Sigmoid colon (tissue), 4 donors: ENCODE measurements at regions not wholly inside any gene's neighbourhood (a gene's known extent, or its start where the extent isn't known, plus 50 kb on each side); places are given as distances from the start of the nearest gene placed in this dataset.

Experiments used
- EP300 ChIP-seq, 4 donors: sonication (generic); formaldehyde crosslinking; IDR thresholded peaks; one replicate each; pipeline ENCODE4 v1.6.1; 2017; ENCODE audit warnings: antibody characterized with exemption in 4 of 4
- POLR2A ChIP-seq, 2 donors: fragments of 450-650 bp; IDR thresholded peaks; one replicate each; pipeline ENCODE4 v1.6.1; 2016; ENCODE audit warnings: antibody characterized with exemption in 2 of 2, mild to moderate bottlenecking in 2 of 2, moderate library complexity in 2 of 2
- TF ChIP-seq, protein P1 (sequence below), 4 experiments: fragments of 450-650 bp in 3 of 4; fragments of 200-600 bp in 1 of 4; IDR thresholded peaks; one replicate each; pipeline ENCODE4 v1.5.1; 2016 to 2019; ENCODE audit warnings: antibody characterized with exemption in 4 of 4, mild to moderate bottlenecking in 3 of 4, moderate library complexity in 2 of 4

DNA sequence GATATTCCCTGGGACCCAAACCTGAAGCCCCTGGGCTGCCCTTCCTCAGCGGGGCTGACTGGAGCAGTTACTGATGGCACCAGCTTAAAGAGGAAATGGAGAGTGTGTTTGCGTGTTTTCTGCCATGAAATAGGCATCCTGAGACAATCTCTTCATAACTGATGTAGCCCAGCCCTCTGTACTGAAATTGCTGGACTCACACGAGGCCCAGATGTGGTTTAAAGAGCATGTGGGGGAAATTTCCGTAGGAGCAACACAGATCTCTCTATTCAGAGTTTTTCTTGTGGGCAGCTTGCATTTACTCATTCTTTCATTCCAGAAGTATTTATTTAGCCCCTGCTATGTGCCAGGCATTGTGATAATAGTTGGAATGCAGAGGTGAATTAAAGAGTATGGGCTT, 782.1 kb upstream of the TBX3 start:
- TF ChIP-seq, protein P1, sequence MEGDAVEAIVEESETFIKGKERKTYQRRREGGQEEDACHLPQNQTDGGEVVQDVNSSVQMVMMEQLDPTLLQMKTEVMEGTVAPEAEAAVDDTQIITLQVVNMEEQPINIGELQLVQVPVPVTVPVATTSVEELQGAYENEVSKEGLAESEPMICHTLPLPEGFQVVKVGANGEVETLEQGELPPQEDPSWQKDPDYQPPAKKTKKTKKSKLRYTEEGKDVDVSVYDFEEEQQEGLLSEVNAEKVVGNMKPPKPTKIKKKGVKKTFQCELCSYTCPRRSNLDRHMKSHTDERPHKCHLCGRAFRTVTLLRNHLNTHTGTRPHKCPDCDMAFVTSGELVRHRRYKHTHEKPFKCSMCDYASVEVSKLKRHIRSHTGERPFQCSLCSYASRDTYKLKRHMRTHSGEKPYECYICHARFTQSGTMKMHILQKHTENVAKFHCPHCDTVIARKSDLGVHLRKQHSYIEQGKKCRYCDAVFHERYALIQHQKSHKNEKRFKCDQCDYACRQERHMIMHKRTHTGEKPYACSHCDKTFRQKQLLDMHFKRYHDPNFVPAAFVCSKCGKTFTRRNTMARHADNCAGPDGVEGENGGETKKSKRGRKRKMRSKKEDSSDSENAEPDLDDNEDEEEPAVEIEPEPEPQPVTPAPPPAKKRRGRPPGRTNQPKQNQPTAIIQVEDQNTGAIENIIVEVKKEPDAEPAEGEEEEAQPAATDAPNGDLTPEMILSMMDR (IDR thresholded peaks at IDR 0.05) = no peak
- no peak for TF ChIP-seq EP300 (IDR thresholded peaks at IDR 0.05)
- no peak for TF ChIP-seq POLR2A (IDR thresholded peaks at IDR 0.05)
